GM10248 (cell line): ENCODE measurements at regions not wholly inside any gene's neighbourhood (a gene's known extent, or its start where the extent isn't known, plus 50 kb on each side); places are given as distances from the start of the nearest gene placed in this dataset.

Experiments used
- CTCF ChIA-PET: fragments of 300-600 bp; sonication (Branson Sonifier 250); formaldehyde crosslinking; extraction: SDS; loops from one replicate; lab custom pipeline; 2021; ENCODE audit warnings: antibody characterized with exemption; lab: Yijun Ruan, JAX
- POLR2A ChIA-PET: fragments of 350-650 bp; sonication (Branson Sonifier 250); formaldehyde crosslinking; extraction: SDS; loops from one replicate; lab custom pipeline; 2020; ENCODE audit warnings: antibody characterized with exemption; lab: Yijun Ruan, JAX
- DNase-seq: peaks from one replicate; pipeline ENCODE4 v3.0.0; 2012; ENCODE audit errors: extremely low spot score
- TF ChIP-seq, protein P1 (sequence below): IDR thresholded peaks from 2 replicates; pipeline ENCODE4 v1.5.1; 2012; ENCODE audit warnings: mild to moderate bottlenecking, low read depth; ENCODE audit errors: extremely low read depth, missing control alignments, control extremely low read depth

DNA sequence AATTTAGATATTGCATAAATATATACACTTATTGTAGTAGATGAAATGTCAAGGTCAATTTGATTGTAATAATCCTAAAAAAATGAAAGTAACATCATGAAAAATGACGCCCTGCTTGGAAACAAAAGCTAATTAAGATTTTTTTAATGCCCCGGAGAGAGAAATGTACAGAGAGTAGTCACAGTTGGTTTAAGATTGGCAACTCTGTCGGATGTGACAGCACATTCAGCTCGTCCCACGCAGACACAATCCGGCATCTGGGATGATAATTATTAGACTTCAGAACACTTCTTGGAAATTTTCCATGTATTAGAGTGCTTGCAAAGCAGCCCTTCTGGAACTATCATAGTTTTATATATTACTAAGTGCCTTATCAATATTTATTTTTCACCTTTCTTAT lies 478.0 kb downstream of the PDHA2 start:
- POLR2A ChIA-PET = no interaction called here
- TF ChIP-seq, protein P1, sequence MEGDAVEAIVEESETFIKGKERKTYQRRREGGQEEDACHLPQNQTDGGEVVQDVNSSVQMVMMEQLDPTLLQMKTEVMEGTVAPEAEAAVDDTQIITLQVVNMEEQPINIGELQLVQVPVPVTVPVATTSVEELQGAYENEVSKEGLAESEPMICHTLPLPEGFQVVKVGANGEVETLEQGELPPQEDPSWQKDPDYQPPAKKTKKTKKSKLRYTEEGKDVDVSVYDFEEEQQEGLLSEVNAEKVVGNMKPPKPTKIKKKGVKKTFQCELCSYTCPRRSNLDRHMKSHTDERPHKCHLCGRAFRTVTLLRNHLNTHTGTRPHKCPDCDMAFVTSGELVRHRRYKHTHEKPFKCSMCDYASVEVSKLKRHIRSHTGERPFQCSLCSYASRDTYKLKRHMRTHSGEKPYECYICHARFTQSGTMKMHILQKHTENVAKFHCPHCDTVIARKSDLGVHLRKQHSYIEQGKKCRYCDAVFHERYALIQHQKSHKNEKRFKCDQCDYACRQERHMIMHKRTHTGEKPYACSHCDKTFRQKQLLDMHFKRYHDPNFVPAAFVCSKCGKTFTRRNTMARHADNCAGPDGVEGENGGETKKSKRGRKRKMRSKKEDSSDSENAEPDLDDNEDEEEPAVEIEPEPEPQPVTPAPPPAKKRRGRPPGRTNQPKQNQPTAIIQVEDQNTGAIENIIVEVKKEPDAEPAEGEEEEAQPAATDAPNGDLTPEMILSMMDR = no peak
- CTCF ChIA-PET = interaction anchor here (1.1 to 1.2 kb wide), 2 partner anchors 14 to 19 kb away, joined by 3 read pairs; no protein-coding TSS in a partner anchor
- no peak for DNase-seq

DNA sequence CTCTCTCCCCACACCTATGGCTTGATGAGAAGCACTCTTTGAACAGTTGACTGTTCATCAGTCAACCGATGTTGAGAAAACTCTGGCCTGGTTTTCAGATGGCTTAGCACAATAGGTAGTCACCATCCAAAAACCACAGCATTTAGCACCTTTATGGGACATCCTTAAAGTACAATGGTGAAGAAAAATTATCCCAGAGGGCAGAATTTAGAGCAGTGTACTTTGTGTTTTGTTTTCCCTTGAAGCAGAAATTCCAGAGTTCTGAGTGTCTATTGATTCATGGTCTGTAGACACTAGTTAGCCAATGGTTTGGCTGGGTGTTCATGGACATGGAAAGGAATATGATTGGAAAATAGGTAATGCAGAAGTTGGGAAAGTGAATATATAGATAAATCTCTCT lies 487.0 kb downstream of the PDHA2 start:
- ChIA-PET CTCF (no interaction called here), POLR2A (no interaction called here)
- DNase-seq = no peak
- TF ChIP-seq, protein P1 = no peak

DNA sequence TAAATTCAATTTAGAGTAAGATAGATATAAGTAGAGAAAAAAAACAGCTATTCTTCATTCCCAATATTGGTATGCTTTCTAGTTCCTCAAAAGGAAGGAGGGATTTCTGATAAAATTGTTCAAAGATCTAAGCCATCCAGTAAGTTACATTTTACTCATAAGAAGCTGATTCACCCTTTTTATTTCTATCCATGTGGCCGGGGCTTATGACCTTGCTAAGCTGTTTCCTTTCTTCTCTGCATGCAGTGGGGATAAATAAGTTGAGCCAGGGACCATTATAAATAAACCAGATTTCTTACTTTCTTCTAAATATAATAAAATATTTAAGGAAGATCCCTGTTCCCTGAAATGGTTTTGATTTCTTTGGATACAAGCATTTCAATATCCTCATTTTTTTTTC lies 502.3 kb downstream of the PDHA2 start:
- POLR2A ChIA-PET = no interaction called here
- CTCF ChIA-PET = interaction anchor here (1.4 to 3.7 kb wide), 2 partner anchors 12 to 13 kb away, joined by 4 to 25 read pairs; no protein-coding TSS in a partner anchor

DNA sequence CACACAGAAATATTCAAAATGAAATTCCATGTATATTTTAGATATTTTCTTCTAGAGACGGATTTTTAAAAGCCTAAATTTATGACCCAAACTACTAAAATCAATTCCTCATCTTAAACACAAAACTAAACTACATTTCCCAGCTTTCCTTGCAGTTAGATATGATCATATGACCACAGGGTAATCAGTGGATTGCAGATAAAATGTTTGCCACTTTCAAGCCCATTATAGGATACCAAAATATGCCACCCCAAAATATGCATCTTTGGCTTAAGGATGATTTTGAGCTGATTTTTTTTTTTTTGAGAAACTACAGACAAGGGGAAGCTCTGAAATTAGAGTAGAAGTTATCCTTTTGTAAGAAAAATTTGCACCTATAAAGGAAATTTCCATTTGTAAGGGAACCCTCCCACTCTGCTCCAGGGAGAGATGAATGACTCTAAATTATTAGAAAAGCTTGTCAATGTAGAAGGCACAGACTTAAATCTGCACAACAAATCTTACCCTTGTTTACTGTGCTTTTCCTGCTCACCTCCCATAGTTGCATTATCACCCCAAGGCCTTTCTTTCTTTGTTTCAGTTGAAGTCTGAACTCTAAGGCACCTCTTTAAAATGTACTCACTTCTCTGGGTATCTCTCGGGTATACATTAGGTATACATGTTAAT lies 503.0 kb downstream of the PDHA2 start:
- TF ChIP-seq, protein P1 = no peak
- CTCF ChIA-PET = interaction anchor here (1.4 to 3.7 kb wide), 2 partner anchors 10 to 12 kb away, joined by 5 to 25 read pairs; no protein-coding TSS in a partner anchor
- DNase-seq = no peak
- POLR2A ChIA-PET = no interaction called here

More for the DNA sequence above, 502.3 kb downstream of the PDHA2 start:
- DNase-seq = no peak
- TF ChIP-seq, protein P1 = no peak

DNA sequence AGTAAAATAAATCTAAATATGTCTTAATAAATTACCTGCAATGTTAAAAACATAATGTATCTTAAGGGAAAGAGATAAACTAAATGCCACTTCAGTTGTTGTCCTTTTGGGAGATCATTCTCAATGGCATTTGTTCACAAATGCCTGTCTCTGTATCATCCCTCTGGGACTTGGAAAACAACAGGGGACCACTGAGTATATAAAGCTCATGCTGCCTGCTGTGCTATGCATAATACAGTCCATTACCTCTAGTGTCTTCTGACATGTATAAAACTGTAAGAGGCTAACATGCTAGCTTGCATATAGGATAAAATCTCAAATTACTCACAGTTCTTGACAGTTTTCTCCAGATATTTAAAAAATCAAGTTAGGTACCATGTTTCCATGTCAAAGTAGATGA lies 503.9 kb downstream of the PDHA2 start:
- ChIA-PET POLR2A (no interaction called here), CTCF (interaction anchor here (1.4 to 3.7 kb wide), 2 partner anchors 11 kb away, joined by 5 to 25 read pairs; no protein-coding TSS in a partner anchor)
- no peak for DNase-seq
- TF ChIP-seq, protein P1 = no peak

DNA sequence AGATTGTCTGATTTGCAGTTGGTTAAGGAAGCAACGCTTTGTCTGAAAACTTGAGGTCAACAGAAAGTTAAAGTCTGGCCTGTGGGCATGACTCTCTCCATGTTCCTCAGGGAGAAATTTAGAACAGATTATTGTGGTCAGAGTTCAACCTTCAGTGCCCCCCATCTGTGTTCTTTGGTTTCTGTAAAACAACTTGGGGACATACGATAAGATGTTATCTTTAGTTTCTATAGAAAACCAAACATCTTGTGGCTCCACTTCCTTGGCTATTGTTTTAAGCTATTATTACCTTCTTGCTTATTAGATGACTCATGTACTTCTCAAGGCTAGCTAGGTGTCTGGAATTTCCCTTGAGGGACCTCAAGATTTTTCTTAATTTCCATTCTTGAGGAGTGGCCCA lies 507.7 kb downstream of the PDHA2 start:
- DNase-seq = no peak
- CTCF ChIA-PET = interaction anchor here (1.1 to 1.4 kb wide), 2 partner anchors 9 to 27 kb away, joined by 3 read pairs; no protein-coding TSS in a partner anchor
- TF ChIP-seq, protein P1 = no peak
- POLR2A ChIA-PET = no interaction called here
